Right atrium auricular region (tissue), 2 donors: ENCODE measurements at regions not wholly inside any gene's neighbourhood (a gene's known extent, or its start where the extent isn't known, plus 50 kb on each side); places are given as distances from the start of the nearest gene placed in this dataset.

ENCODE experiments used
- DNase-seq: peaks from one replicate; pipeline ENCODE4 v3.0.0-alpha.2; 2019; ENCODE audit warnings: low spot score
- H3K27ac ChIP-seq, 2 donors: fragments of 200-600 bp; sonication (generic); 1 replicate in 1 of 2; 2 replicates in 1 of 2; pipeline ENCODE4 v1.5.1; 2016 to 2019
- H3K27me3 ChIP-seq, 2 donors: fragments of 200-600 bp; sonication (generic); one replicate each; pipeline versions ENCODE4 v1.5.1 to v1.6.0; 2017 to 2019
- H3K36me3 ChIP-seq: fragments of 200-600 bp; sonication (generic); one replicate; pipeline ENCODE4 v1.5.1; 2016
- H3K4me1 ChIP-seq, 2 donors: fragments of 200-600 bp; sonication (generic); one replicate each; pipeline versions ENCODE4 v1.5.1 to v1.6.0; 2017 to 2019
- H3K4me3 ChIP-seq, 2 donors: fragments of 200-600 bp; sonication (generic); 1 replicate in 1 of 2; 2 replicates in 1 of 2; pipeline ENCODE4 v1.5.1; 2017 to 2019; ENCODE audit warnings: mild to moderate bottlenecking in 1 of 2, moderate library complexity in 1 of 2
- H3K9me3 ChIP-seq, 2 donors: fragments of 200-600 bp; sonication (generic); one replicate each; pipeline ENCODE4 v1.5.1; 2019
- CTCF ChIP-seq, 2 donors: fragments of 200-600 bp; sonication (generic); IDR thresholded peaks; one replicate each; pipeline ENCODE4 v1.5.1; 2019; ENCODE audit warnings: antibody characterized with exemption in 2 of 2

- H3K36me3 ChIP-seq: no peaks in the 10 kb centered on the region
- no peaks in the 10 kb centered on the region for H3K27me3 ChIP-seq
- no peak for TF ChIP-seq CTCF (IDR thresholded peaks at IDR 0.05)
- no peak for DNase-seq
- H3K4me1 ChIP-seq: no peaks in the 10 kb centered on the region
- H3K9me3 ChIP-seq: no peaks in the 10 kb centered on the region
- no peak overlapping the region for H3K4me3 ChIP-seq
- no peak overlapping the region for H3K27ac ChIP-seq
Measured at GRCh38 chrX:42565739-42566138, 212.2 kb downstream of the PPP1R2C start.

GRCh38 chrX:42546800-42547199, 231.2 kb downstream of the PPP1R2C start:
- H3K27ac ChIP-seq: no peak overlapping the region
- no peaks in the 10 kb centered on the region for H3K27me3 ChIP-seq
- no peak for TF ChIP-seq CTCF (IDR thresholded peaks at IDR 0.05)
- H3K36me3 ChIP-seq: no peaks in the 10 kb centered on the region
- H3K4me3 ChIP-seq: no peak overlapping the region
- DNase-seq: no peak
- no peaks in the 10 kb centered on the region for H3K9me3 ChIP-seq
- no peaks in the 10 kb centered on the region for H3K4me1 ChIP-seq

GRCh38 chrX:42544883-42545282, 233.1 kb downstream of the PPP1R2C start:
- no peaks in the 10 kb centered on the region for H3K9me3 ChIP-seq
- H3K4me3 ChIP-seq: no peak overlapping the region
- no peak for TF ChIP-seq CTCF (IDR thresholded peaks at IDR 0.05)
- H3K27ac ChIP-seq: no peak overlapping the region
- DNase-seq: no peak
- H3K4me1 ChIP-seq: no peaks in the 10 kb centered on the region
- H3K27me3 ChIP-seq: no peaks in the 10 kb centered on the region
- no peaks in the 10 kb centered on the region for H3K36me3 ChIP-seq

GRCh38 chrX:42541554-42541953, 236.4 kb downstream of the PPP1R2C start:
- Histone ChIP-seq H3K36me3 (no peaks in the 10 kb centered on the region), H3K27ac (no peak overlapping the region), H3K4me1 (no peaks in the 10 kb centered on the region), H3K4me3 (no peak overlapping the region), H3K9me3 (no peaks in the 10 kb centered on the region), H3K27me3 (no peaks in the 10 kb centered on the region)
- no peak for TF ChIP-seq CTCF (IDR thresholded peaks at IDR 0.05)
- DNase-seq: no peak

- no peaks in the 10 kb centered on the region for H3K4me1 ChIP-seq
- H3K36me3 ChIP-seq: no peaks in the 10 kb centered on the region
- TF ChIP-seq CTCF (IDR thresholded peaks at IDR 0.05): no peak
- H3K27me3 ChIP-seq: no peaks in the 10 kb centered on the region
- no peak overlapping the region for H3K4me3 ChIP-seq
- no peak overlapping the region for H3K27ac ChIP-seq
- no peaks in the 10 kb centered on the region for H3K9me3 ChIP-seq
- no peak for DNase-seq
Measured at GRCh38 chrX:42540146-42540545, 237.8 kb downstream of the PPP1R2C start.

- Histone ChIP-seq H3K27ac (no peak overlapping the region), H3K9me3 (no peaks in the 10 kb centered on the region), H3K36me3 (no peaks in the 10 kb centered on the region), H3K4me3 (no peak overlapping the region), H3K4me1 (no peaks in the 10 kb centered on the region), H3K27me3 (no peaks in the 10 kb centered on the region)
- DNase-seq: no peak
- TF ChIP-seq CTCF (IDR thresholded peaks at IDR 0.05): no peak
Measured at GRCh38 chrX:42538405-42538804, 239.6 kb downstream of the PPP1R2C start.
